ENCODE measurements at regions not wholly inside any gene's neighbourhood (a gene's known extent, or its start where the extent isn't known, plus 50 kb on each side); places are given as distances from the start of the nearest gene placed in this dataset.
"Not testable (repeated sequence)": the region's sequence is repeated elsewhere in the genome, so short reads cannot be mapped to it uniquely, and the experiment has no call there.

DNA sequence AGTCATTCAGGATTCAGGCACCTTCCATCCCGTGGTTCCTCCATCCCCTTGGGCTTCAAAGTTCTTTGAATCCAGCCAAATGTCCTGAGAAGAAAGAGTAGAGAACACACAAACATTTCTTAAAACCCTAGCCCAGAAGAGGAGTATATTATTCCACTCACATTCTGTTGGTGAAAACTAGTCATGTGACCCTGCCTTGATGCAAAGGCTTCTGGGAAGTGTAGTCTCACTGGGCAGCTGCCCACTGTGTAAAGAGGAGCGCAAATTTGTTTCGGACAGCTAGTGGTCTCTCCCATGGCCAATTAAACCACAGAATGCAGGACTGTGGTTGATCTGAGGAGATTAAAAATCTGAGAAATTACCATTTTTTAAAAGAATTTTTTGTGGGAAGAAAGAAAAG, 304.4 kb downstream of the SUCLA2 start:
- no peak for DNase-seq (ENCODE audit: low read depth)

DNA sequence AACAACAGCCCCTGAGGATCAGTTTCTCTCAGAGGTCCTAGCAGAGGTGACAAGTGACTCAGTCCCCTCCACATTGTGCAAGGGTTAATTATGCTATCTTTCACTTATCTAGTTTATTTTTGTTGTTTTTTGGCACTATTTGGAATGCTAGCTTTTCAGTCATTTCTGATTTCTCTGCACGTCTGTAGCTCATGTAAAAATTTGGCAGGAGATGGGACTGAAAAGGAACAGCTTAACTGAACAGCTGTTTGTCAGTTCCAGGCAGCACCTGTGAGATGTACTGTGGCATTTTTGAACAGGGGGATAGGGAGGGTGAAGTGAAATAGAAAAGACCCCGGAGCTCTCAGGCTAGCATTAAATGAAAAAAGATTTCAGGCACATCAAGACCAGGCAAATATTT, 313.5 kb downstream of the SUCLA2 start:
- DNase-seq (ENCODE audit: low read depth), result no peak

DNA sequence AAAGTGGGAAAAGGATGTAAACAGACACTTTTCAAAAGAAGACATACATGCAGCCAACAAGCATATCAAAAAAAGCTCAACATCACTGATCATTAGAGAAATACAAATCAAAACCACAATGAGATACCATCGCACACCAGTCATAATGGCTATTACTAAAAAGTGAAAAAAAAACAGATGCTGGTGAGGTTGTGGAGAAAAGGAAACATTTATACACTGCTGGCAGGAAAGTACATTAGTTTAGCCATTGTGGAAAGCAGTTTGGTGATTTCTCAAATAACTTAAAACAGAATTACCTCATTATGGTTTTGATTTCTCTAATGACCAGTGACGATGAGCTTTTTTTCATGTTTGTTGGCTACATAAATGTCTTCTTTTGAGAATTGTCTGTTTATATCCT, 315.9 kb downstream of the SUCLA2 start:
- not testable (repeated sequence) for DNase-seq (ENCODE audit: low read depth)

GRCh38 chr13:47680748-47681147, 320.3 kb downstream of the SUCLA2 start:
- no peak for DNase-seq (ENCODE audit: low read depth)

DNA sequence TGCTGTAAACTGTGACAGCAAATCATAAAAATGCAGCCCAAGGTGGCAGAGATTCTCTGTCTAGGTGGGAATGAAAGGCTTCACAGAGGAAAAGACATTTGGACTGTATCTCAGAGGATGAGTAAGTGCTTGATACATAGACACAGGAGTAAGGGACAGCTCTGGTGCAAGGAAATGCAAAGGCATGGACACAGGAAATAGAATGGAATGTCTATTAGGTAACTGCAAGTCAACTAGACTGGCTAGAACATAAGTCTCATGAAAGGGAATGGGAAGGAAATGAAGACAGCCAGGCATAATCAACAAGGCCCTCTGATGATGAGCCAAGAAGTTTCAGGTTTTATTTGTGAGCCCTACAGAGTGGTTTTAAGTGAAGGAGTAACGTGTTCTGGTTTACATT, 321.7 kb downstream of the SUCLA2 start:
- DNase-seq (ENCODE audit: low read depth), result no peak

DNA sequence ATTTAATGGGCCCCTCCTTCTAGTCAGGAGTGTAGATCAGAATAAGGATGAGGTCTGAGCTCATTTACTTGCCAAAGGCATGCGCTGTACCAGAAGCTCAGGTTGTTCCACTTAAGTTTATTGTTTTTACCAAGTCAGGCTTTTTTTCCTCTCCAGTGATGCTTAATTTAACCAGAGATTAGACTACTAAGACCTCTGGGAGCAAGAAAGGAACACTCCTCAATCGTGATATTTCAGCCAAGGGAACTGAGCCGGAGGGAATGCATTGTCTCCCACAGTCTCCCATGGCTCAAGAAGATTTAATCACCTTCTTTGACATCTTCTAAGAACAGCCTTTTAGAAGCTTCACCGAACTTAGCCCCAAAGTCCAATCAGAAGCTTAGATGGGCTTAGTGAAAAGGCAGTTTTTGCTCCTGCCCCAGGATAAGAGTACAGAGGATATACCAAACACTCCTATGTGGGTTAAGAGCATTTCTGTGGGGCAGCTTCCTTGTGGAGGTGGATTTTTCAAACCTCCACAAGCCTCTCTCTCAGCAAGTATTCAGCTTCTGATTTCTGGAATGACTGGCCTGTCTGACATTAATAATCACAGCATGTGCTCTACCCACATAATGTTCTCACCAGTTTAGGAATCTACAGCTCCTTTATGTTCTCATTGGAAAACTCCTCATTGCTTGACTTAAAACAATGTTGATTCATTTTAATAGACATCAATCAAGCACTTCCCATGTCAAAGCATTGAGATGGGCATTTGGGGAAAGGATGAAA, 322.7 kb downstream of the SUCLA2 start:
- DNase-seq (ENCODE audit: low read depth), result no peak

GRCh38 chr13:47675871-47676270, 325.2 kb downstream of the SUCLA2 start:
- no peak for DNase-seq (ENCODE audit: low read depth)

- peak; percentile 19 for DNase-seq (ENCODE audit: low read depth)
Measured at GRCh38 chr13:47673009-47673850, 327.8 kb downstream of the SUCLA2 start.

- DNase-seq (ENCODE audit: low read depth), result no peak
Measured at GRCh38 chr13:47672245-47673008, 328.6 kb downstream of the SUCLA2 start.

- DNase-seq (ENCODE audit: low read depth), result no peak
Measured at GRCh38 chr13:47671776-47672175, 329.3 kb downstream of the SUCLA2 start.

DNA sequence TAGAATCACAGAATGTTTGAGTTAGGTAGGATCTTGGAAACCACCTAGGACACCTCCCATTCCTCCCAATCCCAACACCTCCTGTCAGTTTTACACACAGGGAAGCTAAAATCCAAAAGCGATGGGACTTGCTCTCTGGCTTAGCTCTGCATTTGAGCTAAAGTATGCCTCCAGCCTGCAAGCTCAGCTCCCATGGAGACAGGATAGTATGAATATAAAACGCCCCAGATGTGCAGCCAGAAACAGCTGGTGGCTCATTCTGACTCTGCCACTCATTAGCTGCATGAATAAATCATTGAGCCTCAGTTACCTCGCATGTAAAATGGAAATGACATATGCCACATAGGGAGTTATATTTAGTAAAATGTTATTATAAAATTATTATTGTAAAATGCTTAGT, 336.0 kb downstream of the SUCLA2 start:
- no peak for DNase-seq (ENCODE audit: low read depth)

GRCh38 chr13:47661076-47661475, 340.0 kb downstream of the SUCLA2 start:
- DNase-seq (ENCODE audit: low read depth), result peak; percentile 45

- no peak for DNase-seq (ENCODE audit: low read depth)
Measured at GRCh38 chr13:47656651-47657050, 344.4 kb downstream of the SUCLA2 start.

GRCh38 chr13:47650209-47650608, 350.9 kb downstream of the SUCLA2 start:
- no peak for DNase-seq (ENCODE audit: low read depth)

- no peak for DNase-seq (ENCODE audit: low read depth)
Measured at GRCh38 chr13:47647001-47647400, 354.1 kb downstream of the SUCLA2 start.

DNA sequence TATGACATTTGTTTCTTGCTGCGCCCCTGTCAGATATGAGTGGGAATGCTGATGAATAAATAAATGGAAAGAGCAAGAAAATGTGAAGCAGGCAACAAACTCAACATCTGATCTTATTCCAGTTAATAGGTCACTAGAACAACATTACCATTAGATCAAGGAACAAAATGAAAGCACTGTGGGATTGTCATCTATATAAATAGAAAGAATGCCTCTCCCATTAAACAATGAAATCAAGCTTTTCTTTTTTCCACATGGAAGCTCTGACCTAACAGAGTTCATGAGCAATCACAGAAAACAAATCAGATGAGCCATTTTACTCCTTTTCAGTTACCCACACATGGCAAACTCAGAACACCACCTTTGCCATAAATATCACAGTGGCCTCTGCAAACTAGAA, 354.8 kb downstream of the SUCLA2 start:
- no peak for DNase-seq (ENCODE audit: low read depth)

DNA sequence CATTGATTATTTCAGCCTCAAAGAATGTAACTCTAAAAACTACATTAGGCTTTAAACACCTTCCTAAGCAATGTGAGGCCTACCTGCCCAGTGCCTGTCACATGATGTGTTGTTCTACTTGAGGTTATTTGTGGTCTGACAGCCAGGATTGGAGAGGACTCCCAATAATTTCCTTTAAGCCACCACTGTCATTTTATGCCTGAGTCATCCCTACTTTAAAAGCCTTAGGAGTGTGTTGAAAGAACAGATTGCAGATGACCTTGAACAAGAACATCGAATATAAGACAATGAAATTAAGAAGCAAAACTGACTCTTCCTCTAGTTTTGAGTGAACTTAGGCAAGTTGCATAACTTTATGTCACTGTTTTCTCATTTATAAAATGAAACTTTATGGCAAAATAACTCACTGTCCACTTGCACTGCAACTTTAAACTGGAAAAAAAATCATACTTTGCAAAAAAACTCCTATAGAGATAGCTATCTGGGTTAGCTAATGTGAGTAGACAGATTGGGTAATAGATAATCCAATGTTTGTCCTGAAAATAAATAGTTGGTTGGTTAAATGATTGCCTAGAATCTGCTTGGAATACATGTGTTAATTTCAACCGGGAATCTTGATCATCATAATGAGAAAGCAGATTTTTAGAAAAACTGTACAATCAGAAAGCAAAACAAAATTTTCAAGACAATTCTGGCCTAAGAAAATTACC, 361.2 kb downstream of the SUCLA2 start:
- DNase-seq (ENCODE audit: low read depth), result no peak

DNA sequence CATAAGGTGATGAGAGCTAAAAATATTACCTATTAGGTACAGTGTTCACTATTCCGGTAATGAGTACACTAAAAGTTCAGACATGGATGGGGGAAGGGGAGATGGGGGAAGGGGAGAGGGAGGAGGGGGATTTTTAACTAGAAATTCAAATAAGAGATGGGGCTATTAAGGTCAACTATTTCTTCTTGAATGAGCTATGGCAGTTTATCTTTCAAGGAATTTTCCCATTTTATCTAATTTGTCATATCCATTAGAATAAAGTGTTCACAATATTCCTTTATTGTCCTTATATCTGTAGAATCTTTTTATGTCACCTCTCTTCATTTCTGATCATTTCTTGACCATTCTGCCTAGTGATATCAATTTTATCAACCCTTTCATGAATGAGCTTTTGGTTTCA, 362.4 kb downstream of the SUCLA2 start:
- no peak for DNase-seq (ENCODE audit: low read depth)

DNA sequence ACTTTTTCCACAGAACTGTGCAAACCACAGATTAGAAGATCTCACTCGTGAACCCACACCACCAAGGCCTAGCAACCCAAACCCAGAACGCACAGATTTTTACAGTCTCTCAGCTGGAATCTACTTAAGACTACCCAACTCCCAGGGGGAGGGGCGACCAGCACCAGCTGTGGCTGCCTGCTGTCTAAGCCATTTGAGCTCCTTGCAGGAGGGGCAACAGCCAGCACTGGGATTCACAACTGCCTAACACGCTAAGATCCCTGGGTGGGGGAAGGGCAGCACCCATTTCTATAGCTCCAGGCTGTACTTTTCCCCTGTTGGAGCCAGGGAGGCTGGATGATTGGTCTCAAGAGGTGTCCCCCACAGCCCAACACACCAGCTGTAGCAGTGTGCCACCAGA, 368.8 kb downstream of the SUCLA2 start:
- DNase-seq (ENCODE audit: low read depth), result no peak

GRCh38 chr13:47628666-47629065, 372.4 kb downstream of the SUCLA2 start:
- no peak for DNase-seq (ENCODE audit: low read depth)

DNA sequence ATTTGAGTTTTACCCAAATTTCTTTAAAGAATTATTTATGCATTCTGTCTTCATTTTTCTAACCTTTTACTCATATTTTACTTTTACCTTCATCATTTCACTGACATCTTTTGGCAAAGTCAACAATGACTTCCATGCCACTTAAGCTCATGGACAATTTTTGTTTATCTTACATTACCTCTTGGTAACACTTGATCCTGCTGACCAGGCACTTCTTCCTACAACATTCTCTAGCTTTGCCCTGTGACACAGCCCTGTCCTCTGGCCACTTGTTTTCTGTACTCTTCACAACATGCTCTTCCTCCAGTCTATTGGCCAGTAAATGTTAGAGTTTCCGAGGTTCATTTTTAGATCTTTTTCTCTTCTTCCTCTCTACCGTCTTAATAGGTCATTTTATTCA, 377.2 kb downstream of the SUCLA2 start:
- DNase-seq (ENCODE audit: low read depth), result no peak

DNA sequence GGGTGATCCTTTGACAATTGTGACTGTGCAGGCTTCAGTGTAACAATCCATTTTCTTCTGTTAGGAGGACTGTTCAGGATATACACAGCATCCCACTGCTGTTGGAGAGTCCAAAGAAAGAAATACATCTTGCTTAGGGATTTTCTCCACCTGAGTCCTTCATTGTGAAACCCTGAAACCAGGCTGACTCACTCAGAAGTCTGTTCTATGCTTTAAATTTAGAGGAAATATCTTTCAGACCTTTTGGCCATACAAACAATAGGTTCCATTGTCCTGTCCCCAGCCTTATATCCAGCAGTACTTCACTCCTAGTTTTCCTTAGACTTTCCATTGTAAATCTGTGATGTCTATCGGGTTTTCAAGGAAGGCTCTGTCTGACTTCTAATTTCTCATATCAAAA, 379.1 kb downstream of the SUCLA2 start:
- no peak for DNase-seq (ENCODE audit: low read depth)

All from HS-5 (cell line).